Stomach (tissue), 4 donors: ENCODE measurements at regions not wholly inside any gene's neighbourhood (a gene's known extent, or its start where the extent isn't known, plus 50 kb on each side); places are given as distances from the start of the nearest gene placed in this dataset.

Experiments
- CTCF ChIP-seq, 7 experiments: fragments of 450-650 bp in 4 of 7; fragments of 200-600 bp in 3 of 7; sonication (generic) in 3 of 7; IDR thresholded peaks; one replicate each; pipeline ENCODE4 v1.5.1; 2016 to 2019; ENCODE audit warnings: antibody characterized with exemption in 7 of 7, control low read depth in 2 of 7, mild to moderate bottlenecking in 1 of 7
- POLR2AphosphoS5 ChIP-seq, 3 donors: sonication (generic); formaldehyde crosslinking; IDR thresholded peaks; one replicate each; pipeline ENCODE4 v1.6.1; 2016; ENCODE audit warnings: antibody characterized with exemption in 3 of 3

DNA sequence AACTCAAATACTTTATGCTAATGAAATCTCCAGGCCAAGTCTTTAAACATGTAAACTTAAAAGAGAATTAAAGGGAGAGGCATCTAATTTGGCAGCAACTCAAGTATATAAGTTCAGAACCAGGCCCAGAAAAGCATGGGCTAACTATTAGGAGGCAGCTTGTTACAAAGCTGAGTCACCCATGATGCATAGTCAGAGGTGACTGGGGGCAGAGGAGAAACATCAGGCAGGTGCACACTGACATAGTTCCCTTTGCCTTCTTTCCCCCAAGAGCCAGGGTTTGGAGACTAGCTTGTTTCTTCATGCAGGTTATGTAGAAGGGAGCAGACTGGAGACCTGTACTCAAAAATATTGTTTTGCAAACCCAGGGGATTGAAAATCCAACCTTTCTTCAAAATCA, 619.0 kb downstream of the SOX6 start:
- TF ChIP-seq CTCF (IDR thresholded peaks at IDR 0.05) (no peak), POLR2AphosphoS5 (IDR thresholded peaks at IDR 0.05) (no peak)
